ENCODE measurements at regions not wholly inside any gene's neighbourhood (a gene's known extent, or its start where the extent isn't known, plus 50 kb on each side); places are given as distances from the start of the nearest gene placed in this dataset.

DNA sequence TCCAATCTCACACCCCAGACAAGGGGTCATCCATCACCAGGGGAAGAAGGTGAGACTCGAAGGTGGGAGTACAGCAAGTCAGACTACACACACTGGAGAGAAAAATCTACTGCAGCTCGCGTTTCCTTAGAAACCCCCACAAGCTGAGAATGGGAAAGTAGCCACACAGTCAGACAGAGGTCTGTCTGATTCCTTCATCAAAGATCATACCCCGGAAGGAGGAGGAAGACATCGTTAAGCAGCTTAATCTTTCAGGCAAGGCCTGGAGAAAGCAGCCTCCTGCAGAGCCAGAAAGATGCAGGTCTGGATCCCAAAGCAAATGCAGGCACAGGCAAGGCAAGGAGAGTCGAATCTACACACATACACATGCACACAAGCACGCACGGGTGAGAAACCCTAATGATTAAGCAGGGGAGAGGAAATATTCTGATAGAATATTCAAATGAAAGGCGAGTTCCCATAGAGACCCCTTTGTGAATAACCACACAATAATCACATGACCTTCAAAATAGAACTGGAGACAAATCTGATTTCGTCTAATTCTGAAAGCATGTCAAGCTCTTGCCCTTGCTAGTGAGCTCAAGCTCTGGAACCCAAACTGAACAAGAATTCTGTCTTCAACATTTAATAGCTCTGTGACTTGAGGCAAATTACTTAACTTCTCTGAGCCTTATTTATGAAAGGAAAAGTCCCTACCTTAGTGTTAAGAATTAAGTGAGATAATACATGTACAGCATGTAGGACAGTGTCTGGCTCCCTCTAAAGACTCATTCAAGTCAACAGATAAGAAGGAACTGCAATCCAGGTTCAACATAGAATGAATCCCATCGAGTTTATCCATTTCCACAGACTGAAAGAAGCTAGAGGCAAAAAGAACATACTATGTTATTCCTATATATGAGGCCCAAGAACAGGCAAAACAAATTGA, 387.8 kb downstream of the OMA1 start:
- TF ChIP-seq NFIC (IDR thresholded peaks at IDR 0.05) (no peak), REST (IDR thresholded peaks at IDR 0.05; ENCODE audit: low read depth) (no peak), RAD21 (IDR thresholded peaks at IDR 0.05; ENCODE audit: low read depth) (no peak), YY1 (IDR thresholded peaks at IDR 0.05; ENCODE audit: low read depth) (no peak), EGR1 (IDR thresholded peaks at IDR 0.05) (no peak), EP300 (IDR thresholded peaks at IDR 0.05; ENCODE audit: borderline replicate concordance) (no peak), ZBTB7A (IDR thresholded peaks at IDR 0.05; ENCODE audit: low read depth) (no peak)
- TF ChIP-seq, protein P1, sequence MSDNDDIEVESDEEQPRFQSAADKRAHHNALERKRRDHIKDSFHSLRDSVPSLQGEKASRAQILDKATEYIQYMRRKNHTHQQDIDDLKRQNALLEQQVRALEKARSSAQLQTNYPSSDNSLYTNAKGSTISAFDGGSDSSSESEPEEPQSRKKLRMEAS (IDR thresholded peaks at IDR 0.05), result no peak

GRCh38 chr1:58158016-58158415, 388.5 kb downstream of the OMA1 start:
- TF ChIP-seq ZBTB7A (IDR thresholded peaks at IDR 0.05; ENCODE audit: low read depth) (no peak), NFIC (IDR thresholded peaks at IDR 0.05) (no peak)

DNA sequence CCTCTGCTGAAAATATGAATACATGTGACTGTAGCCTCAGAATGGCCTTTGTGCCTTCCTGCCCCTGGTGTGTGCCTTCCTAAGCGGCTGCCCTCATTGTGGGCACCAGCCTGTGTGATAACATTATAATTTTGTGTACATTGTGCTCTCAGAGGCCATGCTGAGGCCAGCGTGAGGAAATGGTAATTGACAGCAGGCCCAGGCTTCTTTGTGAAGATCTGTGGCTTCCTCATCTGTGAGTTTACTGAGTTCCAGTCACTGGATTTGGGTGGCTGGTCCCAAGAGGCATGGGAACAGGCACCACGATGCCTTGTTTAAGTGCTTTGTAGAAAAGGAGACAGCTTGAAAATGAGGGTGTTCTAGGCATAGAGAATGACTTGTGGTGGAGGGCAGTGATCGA, 389.3 kb downstream of the OMA1 start:
- TF ChIP-seq TCF12 (IDR thresholded peaks at IDR 0.05; ENCODE audit: low read depth), result no peak
- TF ChIP-seq, protein P2, sequence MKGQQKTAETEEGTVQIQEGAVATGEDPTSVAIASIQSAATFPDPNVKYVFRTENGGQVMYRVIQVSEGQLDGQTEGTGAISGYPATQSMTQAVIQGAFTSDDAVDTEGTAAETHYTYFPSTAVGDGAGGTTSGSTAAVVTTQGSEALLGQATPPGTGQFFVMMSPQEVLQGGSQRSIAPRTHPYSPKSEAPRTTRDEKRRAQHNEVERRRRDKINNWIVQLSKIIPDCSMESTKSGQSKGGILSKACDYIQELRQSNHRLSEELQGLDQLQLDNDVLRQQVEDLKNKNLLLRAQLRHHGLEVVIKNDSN (IDR thresholded peaks at IDR 0.05), result no peak
- TF ChIP-seq CREB1 (IDR thresholded peaks at IDR 0.05; ENCODE audit: low read depth), result no peak
- TF ChIP-seq RAD21 (IDR thresholded peaks at IDR 0.05; ENCODE audit: low read depth), result no peak
- TF ChIP-seq, protein P1 (IDR thresholded peaks at IDR 0.05), result no peak
- TF ChIP-seq FOXM1 (IDR thresholded peaks at IDR 0.05; ENCODE audit: borderline replicate concordance, low read depth), result no peak
- TF ChIP-seq EGR1 (IDR thresholded peaks at IDR 0.05), result no peak
- no peak for TF ChIP-seq TAF1 (IDR thresholded peaks at IDR 0.05; ENCODE audit: low read depth)
- no peak for TF ChIP-seq NFIC (IDR thresholded peaks at IDR 0.05)
- no peak for TF ChIP-seq YY1 (IDR thresholded peaks at IDR 0.05; ENCODE audit: low read depth)
- no peak for TF ChIP-seq REST (IDR thresholded peaks at IDR 0.05; ENCODE audit: low read depth)
- no peak for TF ChIP-seq ZBTB7A (IDR thresholded peaks at IDR 0.05; ENCODE audit: low read depth)
- no peak for TF ChIP-seq TEAD4 (IDR thresholded peaks at IDR 0.05)

GRCh38 chr1:58156831-58157230, 389.7 kb downstream of the OMA1 start:
- no peak for TF ChIP-seq YY1 (IDR thresholded peaks at IDR 0.05; ENCODE audit: low read depth)
- TF ChIP-seq, protein P1 (IDR thresholded peaks at IDR 0.05), result no peak
- TF ChIP-seq NFIC (IDR thresholded peaks at IDR 0.05), result no peak
- no peak for TF ChIP-seq ZBTB7A (IDR thresholded peaks at IDR 0.05; ENCODE audit: low read depth)
- TF ChIP-seq REST (IDR thresholded peaks at IDR 0.05; ENCODE audit: low read depth), result no peak
- no peak for TF ChIP-seq CEBPB (IDR thresholded peaks at IDR 0.05)
- TF ChIP-seq TEAD4 (IDR thresholded peaks at IDR 0.05), result no peak
- no peak for TF ChIP-seq TCF12 (IDR thresholded peaks at IDR 0.05; ENCODE audit: low read depth)
- no peak for TF ChIP-seq RAD21 (IDR thresholded peaks at IDR 0.05; ENCODE audit: low read depth)
- TF ChIP-seq CREB1 (IDR thresholded peaks at IDR 0.05; ENCODE audit: low read depth), result no peak
- TF ChIP-seq, protein P2 (IDR thresholded peaks at IDR 0.05), result no peak
- no peak for TF ChIP-seq TAF1 (IDR thresholded peaks at IDR 0.05; ENCODE audit: low read depth)
- no peak for TF ChIP-seq EP300 (IDR thresholded peaks at IDR 0.05; ENCODE audit: borderline replicate concordance)
- no peak for TF ChIP-seq EGR1 (IDR thresholded peaks at IDR 0.05)
- TF ChIP-seq FOXM1 (IDR thresholded peaks at IDR 0.05; ENCODE audit: borderline replicate concordance, low read depth), result no peak

Measured in Ishikawa (cell line).